ENCODE measurements at regions not wholly inside any gene's neighbourhood (a gene's known extent, or its start where the extent isn't known, plus 50 kb on each side); places are given as distances from the start of the nearest gene placed in this dataset.

DNA sequence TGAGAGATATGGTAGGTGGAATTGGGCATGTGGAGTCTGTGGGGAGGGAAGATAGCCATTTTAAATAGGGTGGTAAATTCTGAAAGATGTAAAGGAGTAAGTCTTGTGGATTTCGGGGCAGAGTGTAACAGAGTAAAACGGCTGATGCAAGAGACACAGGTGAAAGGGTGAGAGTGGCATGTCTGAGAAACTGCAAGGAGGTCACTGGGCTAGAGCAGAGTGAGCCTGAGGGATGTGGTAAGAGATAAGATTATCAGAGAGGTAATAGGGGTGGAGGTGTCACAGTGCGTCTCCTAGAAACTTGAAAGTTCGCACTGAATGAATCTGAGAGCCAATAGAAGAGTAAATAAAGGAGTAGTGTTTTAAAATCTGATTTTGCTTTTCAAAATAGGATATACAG is 308.1 kb downstream of the EPM2A start:
- DNase-seq (no peak), ATAC-seq (ENCODE audit: low FRiP score in 2 of 2) (no peak)
- H3K9me3 ChIP-seq = no peaks in the 10 kb centered on the region
- no peak overlapping the region for H3K4me3 ChIP-seq
- H3K4me1 ChIP-seq = no peaks in the 10 kb centered on the region
- no peak for TF ChIP-seq POLR2A (IDR thresholded peaks at IDR 0.05)
- TF ChIP-seq EP300 (IDR thresholded peaks at IDR 0.05) = no peak
- TF ChIP-seq, protein P1, sequence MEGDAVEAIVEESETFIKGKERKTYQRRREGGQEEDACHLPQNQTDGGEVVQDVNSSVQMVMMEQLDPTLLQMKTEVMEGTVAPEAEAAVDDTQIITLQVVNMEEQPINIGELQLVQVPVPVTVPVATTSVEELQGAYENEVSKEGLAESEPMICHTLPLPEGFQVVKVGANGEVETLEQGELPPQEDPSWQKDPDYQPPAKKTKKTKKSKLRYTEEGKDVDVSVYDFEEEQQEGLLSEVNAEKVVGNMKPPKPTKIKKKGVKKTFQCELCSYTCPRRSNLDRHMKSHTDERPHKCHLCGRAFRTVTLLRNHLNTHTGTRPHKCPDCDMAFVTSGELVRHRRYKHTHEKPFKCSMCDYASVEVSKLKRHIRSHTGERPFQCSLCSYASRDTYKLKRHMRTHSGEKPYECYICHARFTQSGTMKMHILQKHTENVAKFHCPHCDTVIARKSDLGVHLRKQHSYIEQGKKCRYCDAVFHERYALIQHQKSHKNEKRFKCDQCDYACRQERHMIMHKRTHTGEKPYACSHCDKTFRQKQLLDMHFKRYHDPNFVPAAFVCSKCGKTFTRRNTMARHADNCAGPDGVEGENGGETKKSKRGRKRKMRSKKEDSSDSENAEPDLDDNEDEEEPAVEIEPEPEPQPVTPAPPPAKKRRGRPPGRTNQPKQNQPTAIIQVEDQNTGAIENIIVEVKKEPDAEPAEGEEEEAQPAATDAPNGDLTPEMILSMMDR (IDR thresholded peaks at IDR 0.05) = no peak
- no peak for TF ChIP-seq POLR2AphosphoS5 (IDR thresholded peaks at IDR 0.05)
- no peaks in the 10 kb centered on the region for H3K27me3 ChIP-seq
- H3K36me3 ChIP-seq = no peaks in the 10 kb centered on the region
- WGBS, 2 donors = 43 to 73% methylated on average over 4 of the region's 4 CpGs
- no peak overlapping the region for H3K27ac ChIP-seq

DNA sequence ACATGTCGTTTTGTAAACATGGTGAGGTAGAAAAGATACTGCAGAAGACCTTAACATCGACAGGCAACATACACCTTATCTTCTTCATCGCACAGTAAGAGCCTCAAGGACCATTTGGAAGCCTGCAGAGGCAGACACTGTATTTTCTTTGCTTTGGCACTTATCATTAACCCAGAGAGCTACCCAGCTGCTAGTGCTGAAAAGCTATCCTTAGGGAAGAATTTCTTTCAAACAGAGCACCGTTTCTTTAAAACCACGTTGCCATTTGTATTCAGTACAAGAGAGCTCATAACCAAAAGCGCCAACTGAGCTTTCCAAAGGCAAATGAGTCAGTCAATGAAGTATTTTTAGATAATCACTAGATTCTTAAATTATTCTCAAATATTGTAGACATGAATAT is 306.6 kb downstream of the EPM2A start:
- H3K27ac ChIP-seq = no peak overlapping the region
- TF ChIP-seq, protein P1 (IDR thresholded peaks at IDR 0.05) = no peak
- no peak for TF ChIP-seq POLR2AphosphoS5 (IDR thresholded peaks at IDR 0.05)
- no peak for TF ChIP-seq EP300 (IDR thresholded peaks at IDR 0.05)
- TF ChIP-seq POLR2A (IDR thresholded peaks at IDR 0.05) = no peak
- no peaks in the 10 kb centered on the region for H3K9me3 ChIP-seq
- H3K27me3 ChIP-seq = no peaks in the 10 kb centered on the region
- DNase-seq (no peak), ATAC-seq (ENCODE audit: low FRiP score in 2 of 2) (no peak)
- no peaks in the 10 kb centered on the region for H3K36me3 ChIP-seq
- H3K4me1 ChIP-seq = no peaks in the 10 kb centered on the region
- H3K4me3 ChIP-seq = no peak overlapping the region
- 34% methylated on average over 6 of the region's 6 CpGs for WGBS, 2 donors

DNA sequence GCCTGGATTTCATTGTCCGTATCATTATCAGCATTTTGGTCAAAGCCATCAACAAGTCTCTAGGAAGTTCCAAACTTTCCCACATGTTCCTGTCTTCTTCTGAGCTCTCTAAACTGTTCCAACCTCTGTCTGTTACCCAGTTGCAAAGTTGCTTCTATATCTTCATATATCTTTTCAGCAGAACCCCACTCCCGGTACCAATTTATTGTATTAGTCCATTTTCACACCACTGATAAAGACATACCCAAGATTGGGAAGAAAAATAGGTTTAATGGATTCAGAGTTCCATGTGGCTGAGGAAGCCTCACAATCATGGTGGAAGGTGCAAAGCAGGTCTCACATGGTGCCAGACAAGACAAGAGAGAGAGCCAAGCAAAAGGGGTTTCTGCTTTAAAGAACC is 293.2 kb downstream of the EPM2A start:
- WGBS, 2 donors = 94 to 95% methylated on average over 2 of the region's 2 CpGs
- TF ChIP-seq POLR2AphosphoS5 (IDR thresholded peaks at IDR 0.05) = no peak
- TF ChIP-seq EP300 (IDR thresholded peaks at IDR 0.05) = no peak
- TF ChIP-seq POLR2A (IDR thresholded peaks at IDR 0.05) = no peak
- TF ChIP-seq, protein P1 (IDR thresholded peaks at IDR 0.05) = no peak
- no peak for DNase-seq
- Histone ChIP-seq H3K27ac (no peak overlapping the region), H3K4me1 (no peaks in the 10 kb centered on the region), H3K27me3 (no peaks in the 10 kb centered on the region), H3K9me3 (peaks cover 0 to 39% (median 4%) of the 10 kb centered on the region in 4 donors), H3K36me3 (no peaks in the 10 kb centered on the region), H3K4me3 (no peak overlapping the region)
- no peak for ATAC-seq (ENCODE audit: low FRiP score in 2 of 2)

DNA sequence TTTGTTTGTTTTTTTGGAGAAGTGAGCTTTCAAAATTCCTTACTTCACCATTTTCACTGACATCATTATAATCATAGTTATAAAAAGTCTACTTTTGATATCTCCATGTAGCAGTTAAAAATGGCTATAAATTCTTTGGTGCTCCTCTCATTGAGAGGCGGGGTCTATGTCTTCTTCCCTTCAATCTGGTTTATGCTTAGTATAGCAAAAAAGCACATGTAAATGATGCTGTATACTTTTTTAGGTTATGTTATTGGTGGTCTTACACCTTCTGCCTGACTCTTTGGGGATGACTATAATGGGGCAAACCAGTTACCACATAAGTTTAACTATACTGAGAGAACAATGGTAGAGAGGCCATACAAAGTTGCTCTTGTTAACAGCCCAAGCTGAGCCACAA is 289.6 kb downstream of the EPM2A start:
- no peak for TF ChIP-seq EP300 (IDR thresholded peaks at IDR 0.05)
- no peak for TF ChIP-seq POLR2A (IDR thresholded peaks at IDR 0.05)
- no peak for TF ChIP-seq POLR2AphosphoS5 (IDR thresholded peaks at IDR 0.05)
- TF ChIP-seq, protein P1 (IDR thresholded peaks at IDR 0.05) = no peak
- DNase-seq = no peak
- H3K27me3 ChIP-seq = no peaks in the 10 kb centered on the region
- H3K4me1 ChIP-seq = no peaks in the 10 kb centered on the region
- no peak overlapping the region for H3K4me3 ChIP-seq
- WGBS, 2 donors = 74 to 85% methylated on average over 1 of the region's 1 CpG
- peaks cover 0 to 39% (median 4%) of the 10 kb centered on the region in 4 donors for H3K9me3 ChIP-seq
- H3K27ac ChIP-seq = no peak overlapping the region
- no peaks in the 10 kb centered on the region for H3K36me3 ChIP-seq
- no peak for ATAC-seq (ENCODE audit: low FRiP score in 2 of 2)

DNA sequence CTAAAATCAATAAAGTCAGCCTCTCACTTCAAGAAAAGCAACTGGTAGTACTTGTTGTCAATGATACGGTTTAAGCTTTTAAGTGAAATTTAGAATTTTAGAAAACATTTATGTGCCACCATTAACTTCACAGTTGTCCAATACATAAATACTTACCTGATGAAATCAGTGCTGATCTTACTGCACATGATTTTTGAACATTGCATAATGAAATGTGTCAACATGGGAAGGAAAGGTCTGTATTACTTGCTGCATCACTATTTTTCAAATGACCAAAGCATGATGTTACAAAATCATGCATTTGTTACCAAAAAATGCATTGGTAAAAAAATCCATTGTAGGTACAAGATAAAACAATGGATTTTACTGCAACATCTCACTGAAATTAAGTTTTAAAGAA is 284.3 kb downstream of the EPM2A start:
- H3K27ac ChIP-seq = no peak overlapping the region
- H3K27me3 ChIP-seq = no peaks in the 10 kb centered on the region
- TF ChIP-seq EP300 (IDR thresholded peaks at IDR 0.05) (no peak), POLR2A (IDR thresholded peaks at IDR 0.05) (no peak), POLR2AphosphoS5 (IDR thresholded peaks at IDR 0.05) (no peak)
- TF ChIP-seq, protein P1 (IDR thresholded peaks at IDR 0.05) = no peak
- peaks cover 0 to 3% (median 0%) of the 10 kb centered on the region in 4 donors for H3K9me3 ChIP-seq
- WGBS, 2 donors = 95 to 97% methylated on average over 1 of the region's 1 CpG
- H3K4me3 ChIP-seq = no peak overlapping the region
- no peak for ATAC-seq (ENCODE audit: low FRiP score in 2 of 2)
- no peak for DNase-seq
- no peaks in the 10 kb centered on the region for H3K4me1 ChIP-seq
- no peaks in the 10 kb centered on the region for H3K36me3 ChIP-seq

Data from upper lobe of left lung (tissue), 6 donors.